Mesothelial cell of epicardium (in vitro differentiated cells): ENCODE measurements at regions not wholly inside any gene's neighbourhood (a gene's known extent, or its start where the extent isn't known, plus 50 kb on each side); places are given as distances from the start of the nearest gene placed in this dataset.

Source experiments
- DNase-seq, 2 experiments: peaks; one replicate each; pipeline ENCODE4 v3.0.0; 2021; ENCODE audit warnings: low spot score in 2 of 2; ENCODE audit not compliant: unreplicated experiment in 2 of 2
- H3K27ac Mint-ChIP-seq: 2 replicates; pipeline ENCODE4 v1.8.0; 2021; ENCODE audit warnings: mixed read lengths
- H3K27me3 Mint-ChIP-seq: 2 replicates; pipeline ENCODE4 v1.8.0; 2021; ENCODE audit warnings: low read depth, mixed read lengths
- H3K36me3 Mint-ChIP-seq: 2 replicates; pipeline ENCODE4 v1.8.0; 2021; ENCODE audit warnings: mixed read lengths
- H3K4me1 Mint-ChIP-seq: 2 replicates; pipeline ENCODE4 v1.8.0; 2021; ENCODE audit warnings: mixed read lengths
- H3K4me3 Mint-ChIP-seq: 2 replicates; pipeline ENCODE4 v1.8.0; 2021; ENCODE audit warnings: mild to moderate bottlenecking, moderate library complexity, mixed read lengths
- H3K9me3 Mint-ChIP-seq: 2 replicates; pipeline ENCODE4 v1.8.0; 2021; ENCODE audit warnings: mixed read lengths
- TF ChIP-seq, protein P1 (sequence below): fragments of 200-600 bp; sonication (generic); IDR thresholded peaks from one replicate; pipeline ENCODE4 v1.5.0; 2021; ENCODE audit warnings: antibody characterized with exemption; ENCODE audit not compliant: unreplicated experiment

DNA sequence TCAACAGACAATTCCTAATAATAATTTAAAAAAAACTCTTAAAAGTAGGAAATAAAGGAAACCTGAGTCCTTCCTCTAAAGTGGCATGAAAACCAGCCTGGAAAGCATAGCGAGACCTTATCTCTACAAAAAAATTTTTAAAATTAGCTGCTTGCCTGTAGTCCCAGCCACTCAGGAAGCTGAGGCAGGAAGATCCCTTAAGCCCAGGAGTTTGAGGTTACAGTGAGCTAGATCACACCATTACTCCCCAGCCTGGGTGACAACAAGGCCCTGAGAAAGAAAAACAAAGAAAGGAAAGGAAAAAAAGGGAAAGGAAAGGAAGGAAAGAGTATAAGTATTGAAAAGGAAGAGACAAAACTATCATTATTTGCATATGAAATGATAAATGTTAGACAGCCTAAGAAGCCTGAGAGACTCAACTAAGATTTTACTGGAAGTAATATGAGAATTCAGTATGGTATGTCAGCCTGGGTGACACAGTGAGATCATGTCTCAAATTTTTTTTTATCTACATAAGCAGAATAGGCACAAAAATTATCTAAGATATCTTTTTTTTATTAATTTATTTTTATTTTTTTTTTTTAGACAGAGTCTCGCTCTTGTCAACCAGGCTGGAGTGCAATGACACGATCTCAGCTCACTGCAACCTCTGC lies 113.0 kb downstream of the GOSR1 start:
- peaks cover 1% of the 10 kb centered on the region for H3K36me3 Mint-ChIP-seq
- no peak for DNase-seq
- H3K27ac Mint-ChIP-seq: peak overlapping the region; percentile 72
- H3K9me3 Mint-ChIP-seq: peaks cover 8% of the 10 kb centered on the region
- H3K4me1 Mint-ChIP-seq: peaks cover 8% of the 10 kb centered on the region
- TF ChIP-seq, protein P1, sequence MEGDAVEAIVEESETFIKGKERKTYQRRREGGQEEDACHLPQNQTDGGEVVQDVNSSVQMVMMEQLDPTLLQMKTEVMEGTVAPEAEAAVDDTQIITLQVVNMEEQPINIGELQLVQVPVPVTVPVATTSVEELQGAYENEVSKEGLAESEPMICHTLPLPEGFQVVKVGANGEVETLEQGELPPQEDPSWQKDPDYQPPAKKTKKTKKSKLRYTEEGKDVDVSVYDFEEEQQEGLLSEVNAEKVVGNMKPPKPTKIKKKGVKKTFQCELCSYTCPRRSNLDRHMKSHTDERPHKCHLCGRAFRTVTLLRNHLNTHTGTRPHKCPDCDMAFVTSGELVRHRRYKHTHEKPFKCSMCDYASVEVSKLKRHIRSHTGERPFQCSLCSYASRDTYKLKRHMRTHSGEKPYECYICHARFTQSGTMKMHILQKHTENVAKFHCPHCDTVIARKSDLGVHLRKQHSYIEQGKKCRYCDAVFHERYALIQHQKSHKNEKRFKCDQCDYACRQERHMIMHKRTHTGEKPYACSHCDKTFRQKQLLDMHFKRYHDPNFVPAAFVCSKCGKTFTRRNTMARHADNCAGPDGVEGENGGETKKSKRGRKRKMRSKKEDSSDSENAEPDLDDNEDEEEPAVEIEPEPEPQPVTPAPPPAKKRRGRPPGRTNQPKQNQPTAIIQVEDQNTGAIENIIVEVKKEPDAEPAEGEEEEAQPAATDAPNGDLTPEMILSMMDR: no peak
- no peaks in the 10 kb centered on the region for H3K27me3 Mint-ChIP-seq
- no peak overlapping the region for H3K4me3 Mint-ChIP-seq

DNA sequence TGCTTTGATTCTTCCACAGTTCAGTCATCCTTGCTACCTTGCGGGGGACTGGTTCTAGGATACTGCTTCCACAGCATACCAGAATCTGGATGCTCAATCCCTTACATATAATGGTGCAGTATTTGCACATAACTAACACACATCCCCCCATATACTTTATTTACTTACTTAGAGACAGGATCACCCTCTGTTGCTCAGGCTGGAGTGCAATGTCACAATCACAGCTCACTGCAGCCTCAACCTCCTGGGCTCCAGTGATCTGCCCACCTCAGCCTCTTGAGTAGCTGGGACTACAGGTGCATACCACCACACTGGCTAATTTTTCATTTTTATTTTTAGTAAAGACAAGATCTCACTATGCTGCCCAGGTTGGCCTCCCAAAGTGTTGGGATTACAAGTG lies 112.2 kb downstream of the GOSR1 start:
- Mint-ChIP-seq H3K9me3 (peaks cover 6% of the 10 kb centered on the region), H3K36me3 (peaks cover 1% of the 10 kb centered on the region), H3K4me3 (no peak overlapping the region), H3K27me3 (no peaks in the 10 kb centered on the region), H3K27ac (no peak overlapping the region), H3K4me1 (peaks cover 6% of the 10 kb centered on the region)
- TF ChIP-seq, protein P1: no peak
- DNase-seq: no peak

DNA sequence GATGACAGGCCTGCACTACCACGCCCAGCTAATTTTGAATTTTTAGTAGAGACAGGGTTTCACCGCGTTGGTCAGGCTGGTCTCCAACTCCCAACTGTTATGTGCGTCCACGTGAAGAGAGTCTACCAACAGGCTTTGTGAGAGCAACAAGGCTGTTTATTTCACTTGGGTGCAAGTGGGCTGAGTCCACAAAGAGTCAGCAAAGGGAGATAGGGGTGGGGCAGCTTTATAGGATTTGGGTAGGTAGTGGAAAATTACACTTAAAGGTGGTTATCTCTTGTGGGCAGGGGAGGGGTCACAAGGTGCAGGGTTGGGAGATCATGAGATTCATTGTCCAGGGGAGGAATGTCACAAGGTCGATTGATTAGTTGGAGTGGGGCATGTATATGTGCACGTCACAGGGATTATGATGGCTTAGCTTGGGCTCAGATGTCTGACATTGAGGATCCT lies 111.6 kb downstream of the GOSR1 start:
- no peak for DNase-seq
- Mint-ChIP-seq H3K27me3 (no peaks in the 10 kb centered on the region), H3K4me1 (peaks cover 4% of the 10 kb centered on the region), H3K4me3 (no peak overlapping the region), H3K27ac (no peak overlapping the region), H3K36me3 (peaks cover 1% of the 10 kb centered on the region), H3K9me3 (peaks cover 6% of the 10 kb centered on the region)
- TF ChIP-seq, protein P1: no peak

DNA sequence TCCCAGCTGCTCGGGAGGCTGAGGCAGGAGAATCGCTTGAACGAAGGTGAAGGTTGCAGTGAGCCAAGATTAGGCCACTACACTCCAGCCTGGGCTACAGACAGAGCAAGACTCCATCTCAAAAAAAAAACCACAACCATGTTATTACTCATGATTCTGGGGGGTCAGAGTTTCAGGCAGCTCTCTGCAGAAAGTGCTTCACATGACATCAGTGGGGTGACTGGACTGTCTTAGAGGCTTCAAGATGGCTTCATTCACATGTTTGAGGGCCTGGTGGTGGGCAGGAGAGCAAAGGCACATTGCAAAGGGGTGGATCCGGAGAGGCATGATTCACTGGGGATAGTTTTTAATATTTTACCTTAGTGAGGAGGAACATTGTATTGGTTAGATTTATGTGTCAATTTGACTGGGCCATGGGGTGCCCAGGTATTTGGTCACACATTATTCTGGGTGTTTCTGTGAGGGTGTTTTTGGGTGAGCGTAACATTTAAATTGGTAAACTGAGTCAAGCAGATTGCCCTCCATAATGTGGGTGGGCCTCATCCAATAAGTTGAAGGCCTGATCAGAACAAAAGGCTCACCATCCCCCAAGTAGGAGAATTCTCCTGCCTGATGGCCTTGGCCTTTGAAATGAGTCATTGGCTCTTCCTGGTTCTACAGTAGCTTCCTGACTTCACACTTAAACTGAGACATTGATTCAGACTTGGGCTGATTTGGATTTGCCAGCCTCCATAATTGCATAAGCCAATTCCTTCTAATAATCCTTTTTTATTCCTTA lies 109.8 kb downstream of the GOSR1 start:
- no peaks in the 10 kb centered on the region for H3K27me3 Mint-ChIP-seq
- TF ChIP-seq, protein P1: no peak
- no peak for DNase-seq

DNA sequence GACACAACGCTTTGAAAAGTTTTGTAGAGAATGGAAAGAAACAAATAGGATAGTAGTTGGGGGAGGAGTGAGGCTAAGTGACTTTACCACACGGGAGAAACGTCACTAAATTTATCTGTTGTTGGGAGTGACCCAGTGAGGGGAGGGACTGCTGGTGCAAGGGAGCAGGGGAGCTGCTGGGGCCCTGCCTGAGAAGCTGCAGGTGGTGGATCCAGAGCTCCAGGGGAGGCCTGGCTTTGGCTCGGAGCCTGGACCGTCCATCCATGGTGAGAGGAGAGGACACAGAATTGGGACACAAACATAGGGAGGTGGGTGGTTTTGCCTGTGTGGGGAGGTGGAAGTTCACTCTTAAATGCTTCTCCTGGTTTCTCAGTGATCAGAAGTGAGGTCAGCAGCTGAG lies 107.6 kb downstream of the GOSR1 start:
- peaks cover 14% of the 10 kb centered on the region for H3K9me3 Mint-ChIP-seq
- TF ChIP-seq, protein P1: no peak
- no peak for DNase-seq
- no peaks in the 10 kb centered on the region for H3K4me1 Mint-ChIP-seq
- H3K36me3 Mint-ChIP-seq: peaks cover 1% of the 10 kb centered on the region
- no peak overlapping the region for H3K4me3 Mint-ChIP-seq
- no peak overlapping the region for H3K27ac Mint-ChIP-seq
- no peaks in the 10 kb centered on the region for H3K27me3 Mint-ChIP-seq

More for the DNA sequence above, 109.8 kb downstream of the GOSR1 start:
- Mint-ChIP-seq H3K9me3 (peaks cover 6% of the 10 kb centered on the region), H3K27ac (no peak overlapping the region), H3K4me3 (no peak overlapping the region), H3K36me3 (peaks cover 1% of the 10 kb centered on the region), H3K4me1 (peaks cover 4% of the 10 kb centered on the region)
